ENCODE measurements at regions not wholly inside any gene's neighbourhood (a gene's known extent, or its start where the extent isn't known, plus 50 kb on each side); places are given as distances from the start of the nearest gene placed in this dataset.

DNA sequence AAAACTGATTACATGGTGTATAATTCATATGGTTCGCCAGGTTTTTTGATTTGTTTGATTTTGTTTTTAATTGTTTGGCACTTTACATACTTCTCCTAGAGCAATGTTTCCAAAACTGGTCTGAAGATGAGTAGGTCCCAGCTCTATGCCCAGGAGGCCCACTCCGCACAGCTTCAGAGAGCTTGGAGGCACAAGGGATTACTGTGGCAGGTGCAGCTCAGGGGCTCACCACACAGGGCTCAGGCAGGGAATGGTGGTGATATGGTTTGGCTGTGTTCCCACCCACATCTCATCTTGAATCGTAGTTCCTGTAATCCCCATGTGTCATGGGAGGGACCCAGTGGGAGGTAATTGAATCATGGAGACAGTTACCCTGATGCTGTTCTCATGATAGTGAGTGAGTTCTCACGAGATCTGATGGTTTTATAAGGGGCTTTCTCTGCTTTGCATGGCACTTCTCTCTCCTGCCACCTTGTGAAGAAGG lies 296.6 kb downstream of the MED10 start:
- H3K27me3 ChIP-seq (ENCODE audit: control insufficient read depth in 2 of 2, insufficient read depth in 2 of 2, low read length in 2 of 2): no peaks in the 10 kb centered on the region
- no peak overlapping the region for H3K27ac ChIP-seq (ENCODE audit: insufficient read depth, low read depth, low read length)
- dilution Hi-C loops (cut with MboI; ENCODE audit: extremely low pct_ligation_motif_present, low sequenced_read_pairs) (no loop called here), intact Hi-C loops (cut with micrococcal nuclease) (no loop called here)
- no peak for FAIRE-seq
- H3K79me2 ChIP-seq (ENCODE audit: control insufficient read depth, insufficient read depth, low read length): no peaks in the 10 kb centered on the region
- no peak for TF ChIP-seq FOS (IDR thresholded peaks at IDR 0.05; ENCODE audit: borderline replicate concordance, insufficient read depth, low read length)
- TF ChIP-seq EZH2 (IDR thresholded peaks at IDR 0.05; ENCODE audit: borderline replicate concordance, low read depth, low read length, severe bottlenecking): no peak
- TF ChIP-seq POLR2AphosphoS5 (IDR thresholded peaks at IDR 0.05; ENCODE audit: insufficient read depth, low read depth, low read length): no peak
- TF ChIP-seq, protein P1, sequence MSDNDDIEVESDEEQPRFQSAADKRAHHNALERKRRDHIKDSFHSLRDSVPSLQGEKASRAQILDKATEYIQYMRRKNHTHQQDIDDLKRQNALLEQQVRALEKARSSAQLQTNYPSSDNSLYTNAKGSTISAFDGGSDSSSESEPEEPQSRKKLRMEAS (IDR thresholded peaks at IDR 0.05; ENCODE audit: insufficient read depth, insufficient read length): no peak
- TF ChIP-seq, protein P2, sequence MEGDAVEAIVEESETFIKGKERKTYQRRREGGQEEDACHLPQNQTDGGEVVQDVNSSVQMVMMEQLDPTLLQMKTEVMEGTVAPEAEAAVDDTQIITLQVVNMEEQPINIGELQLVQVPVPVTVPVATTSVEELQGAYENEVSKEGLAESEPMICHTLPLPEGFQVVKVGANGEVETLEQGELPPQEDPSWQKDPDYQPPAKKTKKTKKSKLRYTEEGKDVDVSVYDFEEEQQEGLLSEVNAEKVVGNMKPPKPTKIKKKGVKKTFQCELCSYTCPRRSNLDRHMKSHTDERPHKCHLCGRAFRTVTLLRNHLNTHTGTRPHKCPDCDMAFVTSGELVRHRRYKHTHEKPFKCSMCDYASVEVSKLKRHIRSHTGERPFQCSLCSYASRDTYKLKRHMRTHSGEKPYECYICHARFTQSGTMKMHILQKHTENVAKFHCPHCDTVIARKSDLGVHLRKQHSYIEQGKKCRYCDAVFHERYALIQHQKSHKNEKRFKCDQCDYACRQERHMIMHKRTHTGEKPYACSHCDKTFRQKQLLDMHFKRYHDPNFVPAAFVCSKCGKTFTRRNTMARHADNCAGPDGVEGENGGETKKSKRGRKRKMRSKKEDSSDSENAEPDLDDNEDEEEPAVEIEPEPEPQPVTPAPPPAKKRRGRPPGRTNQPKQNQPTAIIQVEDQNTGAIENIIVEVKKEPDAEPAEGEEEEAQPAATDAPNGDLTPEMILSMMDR (IDR thresholded peaks at IDR 0.05; ENCODE audit: extremely low read depth in 1 of 2, insufficient read depth in 1 of 2, low read depth in 1 of 2, low read length in 2 of 2): no peak
- TF ChIP-seq MYC (IDR thresholded peaks at IDR 0.05; ENCODE audit: low read depth, low read length): no peak
- TF ChIP-seq POLR2A (IDR thresholded peaks at IDR 0.05; ENCODE audit: low read depth, low read length): no peak
- TF ChIP-seq GATA2 (IDR thresholded peaks at IDR 0.05; ENCODE audit: insufficient read depth, insufficient read length, low read depth, low read length): no peak
- no peak for TF ChIP-seq JUN (IDR thresholded peaks at IDR 0.05; ENCODE audit: borderline replicate concordance, insufficient read depth, insufficient read length, low read depth)
- ChIA-PET CTCF (no interaction called here), POLR2A (no interaction called here)
- H3K4me1 ChIP-seq (ENCODE audit: control insufficient read depth, extremely low read depth, insufficient read depth, low read length): no peaks in the 10 kb centered on the region
- no peak overlapping the region for H2AFZ ChIP-seq (ENCODE audit: low read depth, low read length)
- H3K36me3 ChIP-seq (ENCODE audit: control insufficient read depth in 2 of 2, extremely low read depth in 1 of 2, insufficient read depth in 2 of 2, low read length in 2 of 2): no peaks in the 10 kb centered on the region
- no peak overlapping the region for H3K4me3 ChIP-seq (replicated peaks in 1 of 3; ENCODE audit: insufficient read depth in 1 of 3, low read depth in 1 of 3, low read length in 3 of 3)
- peaks cover under 1% of the 10 kb centered on the region for H3K9me3 ChIP-seq (replicated peaks; ENCODE audit: control insufficient read depth, insufficient read depth, low read length)
- no peak overlapping the region for H3K9ac ChIP-seq (replicated peaks; ENCODE audit: extremely low read depth, insufficient read depth, low read length)
- no peaks in the 10 kb centered on the region for H3K9me1 ChIP-seq (replicated peaks; ENCODE audit: control insufficient read depth, extremely low read depth, insufficient read depth, low read length)
- DNase-seq (ENCODE audit: low read depth, low spot score): no peak
- H4K20me1 ChIP-seq (replicated peaks; ENCODE audit: control insufficient read depth, extremely low read depth, insufficient read depth, low read length): no peaks in the 10 kb centered on the region
- H3K4me2 ChIP-seq (ENCODE audit: insufficient read depth, low read length): no peak overlapping the region
- no TSS peak for BruUV-seq (replicated peaks)
